Mucosa of descending colon (tissue), 3 donors: ENCODE measurements at regions not wholly inside any gene's neighbourhood (a gene's known extent, or its start where the extent isn't known, plus 50 kb on each side); places are given as distances from the start of the nearest gene placed in this dataset.

ENCODE experiments used
- ATAC-seq: fragments of 200-7000 bp; cut with Tn5 transposase; one replicate; pipeline ENCODE4 v1.9.1; 2020; ENCODE audit warnings: mild to moderate bottlenecking, moderate library complexity
- DNase-seq, 3 donors: peaks; one replicate each; pipeline ENCODE4 v3.0.0-alpha.2; 2020
- H3K36me3 ChIP-seq: fragments of 200-600 bp; one replicate; pipeline ENCODE4 v1.8.0; 2021; ENCODE audit warnings: low read depth, mild to moderate bottlenecking
- H3K4me1 ChIP-seq: fragments of 200-600 bp; one replicate; pipeline ENCODE4 v1.8.0; 2021; ENCODE audit warnings: low read depth, mild to moderate bottlenecking
- H3K4me3 ChIP-seq: fragments of 200-600 bp; one replicate; pipeline ENCODE4 v1.8.0; 2021; ENCODE audit warnings: mild to moderate bottlenecking
- H3K9me3 ChIP-seq: fragments of 200-600 bp; one replicate; pipeline ENCODE4 v1.8.0; 2021; ENCODE audit warnings: mild to moderate bottlenecking
- intact Hi-C, 2 donors: fragments of 100-400 bp; cut with DNase I in 1 of 2; cut with micrococcal nuclease in 1 of 2; formaldehyde crosslinking; loops; one replicate each; pipeline versions ENCODE4 v1.11.0 to v1.11.1; 2022; cut with DNase I, micrococcal nuclease
- TF ChIP-seq, protein P1 (sequence below): fragments of 200-600 bp; IDR thresholded peaks from one replicate; pipeline ENCODE4 v1.8.0; 2022; ENCODE audit warnings: antibody characterized with exemption, mild to moderate bottlenecking
- donor health status: DM: no; HTN: no; CAD: no; lungs with moderate emphysema.
- donor health status: DM: no; HTN: no; CAD: no.
- donor health status: DM: no; HTN: yes; CAD: no.

DNA sequence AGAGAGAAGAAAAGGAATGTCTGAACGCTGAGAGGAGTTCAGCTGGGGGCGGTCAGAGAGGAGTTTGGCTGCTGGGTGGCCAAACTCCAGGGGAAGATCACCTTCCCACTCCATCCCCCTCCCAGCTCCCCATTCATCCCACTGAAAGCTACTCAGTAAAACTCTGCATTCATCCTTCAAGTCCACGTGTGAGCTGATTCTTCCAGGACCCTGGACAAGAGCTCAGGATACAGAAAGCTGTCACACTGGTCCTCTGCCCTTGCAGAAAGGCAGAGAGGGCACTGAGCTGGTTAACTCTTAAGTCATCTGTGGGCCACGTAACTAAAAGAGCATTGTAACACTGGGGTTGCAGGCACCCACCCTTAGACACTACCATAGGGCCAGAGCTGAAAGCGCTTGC, 132.1 kb upstream of the ARL4C start:
- H3K4me1 ChIP-seq: no peaks in the 10 kb centered on the region
- no peak overlapping the region for H3K4me3 ChIP-seq
- no peaks in the 10 kb centered on the region for H3K9me3 ChIP-seq
- no peak for DNase-seq
- ATAC-seq: no peak
- intact Hi-C loops: no loop called here
- TF ChIP-seq, protein P1, sequence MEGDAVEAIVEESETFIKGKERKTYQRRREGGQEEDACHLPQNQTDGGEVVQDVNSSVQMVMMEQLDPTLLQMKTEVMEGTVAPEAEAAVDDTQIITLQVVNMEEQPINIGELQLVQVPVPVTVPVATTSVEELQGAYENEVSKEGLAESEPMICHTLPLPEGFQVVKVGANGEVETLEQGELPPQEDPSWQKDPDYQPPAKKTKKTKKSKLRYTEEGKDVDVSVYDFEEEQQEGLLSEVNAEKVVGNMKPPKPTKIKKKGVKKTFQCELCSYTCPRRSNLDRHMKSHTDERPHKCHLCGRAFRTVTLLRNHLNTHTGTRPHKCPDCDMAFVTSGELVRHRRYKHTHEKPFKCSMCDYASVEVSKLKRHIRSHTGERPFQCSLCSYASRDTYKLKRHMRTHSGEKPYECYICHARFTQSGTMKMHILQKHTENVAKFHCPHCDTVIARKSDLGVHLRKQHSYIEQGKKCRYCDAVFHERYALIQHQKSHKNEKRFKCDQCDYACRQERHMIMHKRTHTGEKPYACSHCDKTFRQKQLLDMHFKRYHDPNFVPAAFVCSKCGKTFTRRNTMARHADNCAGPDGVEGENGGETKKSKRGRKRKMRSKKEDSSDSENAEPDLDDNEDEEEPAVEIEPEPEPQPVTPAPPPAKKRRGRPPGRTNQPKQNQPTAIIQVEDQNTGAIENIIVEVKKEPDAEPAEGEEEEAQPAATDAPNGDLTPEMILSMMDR: no peak
- no peaks in the 10 kb centered on the region for H3K36me3 ChIP-seq

DNA sequence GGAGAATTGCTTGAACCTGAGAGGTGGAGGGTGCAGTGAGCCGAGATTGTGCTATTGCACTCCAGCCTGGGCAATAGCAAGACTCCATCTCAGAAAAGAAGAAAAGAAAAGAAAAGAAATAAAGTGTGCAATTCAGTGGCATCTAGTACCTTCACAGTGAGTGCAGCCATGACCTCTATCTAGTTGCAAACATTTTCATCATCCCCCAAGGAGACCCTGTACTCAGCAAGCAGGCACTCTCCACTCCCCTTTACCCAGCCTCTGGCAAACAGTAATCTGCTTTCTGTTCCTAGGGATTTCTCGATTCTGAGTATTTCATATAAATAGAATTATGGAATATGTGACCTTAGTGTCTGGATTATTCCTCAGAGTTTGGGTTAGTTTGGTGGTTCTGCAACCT, 130.4 kb upstream of the ARL4C start:
- Histone ChIP-seq H3K9me3 (no peaks in the 10 kb centered on the region), H3K4me1 (no peaks in the 10 kb centered on the region), H3K4me3 (no peak overlapping the region), H3K36me3 (no peaks in the 10 kb centered on the region)
- DNase-seq: no peak
- intact Hi-C loops: no loop called here
- TF ChIP-seq, protein P1: no peak
- ATAC-seq: no peak

DNA sequence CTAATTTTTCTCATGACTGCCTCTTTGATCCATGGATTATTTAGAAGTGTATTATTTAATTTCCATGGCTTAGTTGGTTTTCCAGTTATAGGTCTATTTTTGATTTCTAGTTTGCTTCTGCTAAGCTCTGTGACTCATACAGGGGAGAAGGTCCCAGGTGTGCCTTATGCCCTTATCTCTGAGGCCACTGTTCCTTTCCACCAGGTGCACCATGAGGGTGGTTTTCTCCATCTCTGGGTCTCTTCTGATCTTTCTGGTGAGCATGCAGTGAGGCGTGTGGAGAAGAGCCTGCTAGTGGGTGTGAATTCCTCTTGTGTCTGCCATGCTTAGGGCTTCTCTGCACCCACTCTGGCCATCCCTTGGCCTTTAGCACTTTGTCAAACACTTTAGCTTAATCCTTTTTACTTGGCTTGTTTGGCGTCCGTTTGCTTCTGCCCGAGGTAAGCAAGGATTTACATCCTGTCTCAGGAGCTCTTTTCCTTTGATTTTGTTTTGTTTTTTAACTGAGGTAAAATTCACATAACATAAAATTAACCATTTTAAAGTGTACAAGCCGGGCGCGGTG, 129.8 kb upstream of the ARL4C start:
- ATAC-seq (no peak), DNase-seq (no peak)
- TF ChIP-seq, protein P1: no peak
- intact Hi-C loops: no loop called here
- no peak overlapping the region for H3K4me3 ChIP-seq
- no peaks in the 10 kb centered on the region for H3K9me3 ChIP-seq
- no peaks in the 10 kb centered on the region for H3K4me1 ChIP-seq
- H3K36me3 ChIP-seq: no peaks in the 10 kb centered on the region

DNA sequence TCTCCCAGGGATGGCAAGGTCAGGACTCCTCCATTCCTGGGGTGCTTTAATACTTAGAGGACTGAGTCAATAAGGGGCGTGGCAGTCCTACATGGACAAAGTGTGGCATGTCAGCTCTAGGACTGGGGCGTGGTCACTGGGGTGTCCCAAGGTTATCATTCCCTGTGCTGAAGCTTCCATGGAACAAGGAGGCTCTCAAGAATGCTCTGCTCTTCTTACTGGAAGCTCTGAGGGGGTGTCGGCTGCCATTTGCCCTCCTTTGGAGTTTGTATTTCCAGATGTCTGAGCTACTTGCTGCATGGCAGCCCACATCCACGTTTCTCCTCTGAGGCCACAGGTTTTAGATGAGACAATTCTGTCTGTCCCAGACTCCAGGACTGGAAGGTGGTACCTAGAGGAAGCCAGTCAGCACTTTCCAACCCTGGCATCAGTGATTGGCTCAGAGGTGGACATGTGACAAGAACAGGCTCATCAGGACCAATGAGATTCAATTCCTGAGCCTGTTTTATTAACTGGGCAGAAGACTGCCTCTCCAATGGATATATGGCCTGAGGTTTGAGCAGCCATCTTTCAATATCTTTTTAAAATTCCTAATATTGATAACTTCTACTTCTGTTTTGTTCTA, 128.9 kb upstream of the ARL4C start:
- ATAC-seq (no peak), DNase-seq (no peak)
- intact Hi-C loops: no loop called here
- Histone ChIP-seq H3K4me3 (no peak overlapping the region), H3K36me3 (no peaks in the 10 kb centered on the region), H3K9me3 (no peaks in the 10 kb centered on the region), H3K4me1 (no peaks in the 10 kb centered on the region)
- TF ChIP-seq, protein P1: no peak

DNA sequence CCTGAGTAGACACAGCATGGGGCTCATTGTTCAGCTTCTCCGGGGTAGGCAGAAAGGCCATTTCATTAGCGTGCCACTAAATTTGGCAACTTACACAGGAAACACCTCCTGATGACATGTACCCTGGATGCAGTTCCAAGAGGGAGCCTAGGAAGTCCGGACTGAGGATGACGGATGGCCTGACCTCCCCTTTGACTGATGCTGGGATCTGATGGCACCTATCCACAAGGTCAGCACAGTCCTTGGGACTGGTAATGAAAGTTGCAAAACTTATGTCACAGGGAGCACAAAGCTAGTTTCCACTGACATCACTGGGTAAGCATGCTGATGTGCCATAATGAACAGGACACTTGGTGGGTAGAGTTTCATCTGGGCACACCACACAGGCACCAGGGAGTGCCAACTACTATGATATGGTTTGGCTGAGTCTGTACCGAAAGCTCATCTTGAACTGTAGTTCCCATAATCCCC, 126.7 kb upstream of the ARL4C start:
- Histone ChIP-seq H3K4me3 (no peak overlapping the region), H3K9me3 (no peaks in the 10 kb centered on the region), H3K4me1 (no peaks in the 10 kb centered on the region), H3K36me3 (no peaks in the 10 kb centered on the region)
- intact Hi-C loops: no loop called here
- TF ChIP-seq, protein P1: no peak
- no peak for DNase-seq
- no peak for ATAC-seq
